K562 (cell line): ENCODE measurements at regions not wholly inside any gene's neighbourhood (a gene's known extent, or its start where the extent isn't known, plus 50 kb on each side); places are given as distances from the start of the nearest gene placed in this dataset.

Experiments
- ATAC-seq: fragments of 200-7000 bp; cut with Tn5 transposase; 3 replicates; pipeline ENCODE4 v1.9.1; 2020; ENCODE audit warnings: moderate library complexity
- BruUV-seq: library from RNA; stranded (reverse); fragments of 400-500 nt; replicated peaks from 2 replicates; lab custom pipeline; 2021; lab: Mats Ljungman, UMichigan
- CTCF ChIA-PET: fragments of 300-600 bp; formaldehyde crosslinking; extraction: SDS; loops from one replicate; lab custom pipeline; 2021; ENCODE audit warnings: low intra/inter-chr PET ratio; lab: Yijun Ruan, JAX
- POLR2A ChIA-PET: fragments of 300-600, 350-650 bp; sonication (Branson Sonifier 250); formaldehyde crosslinking; extraction: SDS; loops from one replicate; lab custom pipeline; 2021; ENCODE audit warnings: antibody characterized with exemption, inconsistent platforms; lab: Yijun Ruan, JAX
- DNase-seq, 4 experiments: peaks; one replicate each; pipeline versions ENCODE4 v3.0.0 to v3.0.0-alpha.2; 2011 to 2018; ENCODE audit warnings: low spot score in 3 of 4, mixed read lengths in 3 of 4; ENCODE audit errors: extremely low read depth in 1 of 4
- FAIRE-seq: peaks from 2 replicates; lab custom pipeline; 2011; peaks lifted over from hg19 to GRCh38; lab: Jason Lieb, UNC
- H2AFZ ChIP-seq: 2 replicates; pipeline ENCODE4 v1.6.0; 2011; ENCODE audit warnings: low read depth, low read length, control low read depth, inconsistent platforms
- H3K27ac ChIP-seq: fragments of 200-600 bp; 3 replicates; pipeline ENCODE4 v1.8.0; 2011; ENCODE audit warnings: low read depth, mild to moderate bottlenecking, control low read depth, inconsistent platforms, low read length, moderate library complexity, mixed read lengths; ENCODE audit errors: extremely low read depth
- H3K27me3 ChIP-seq, 2 experiments: fragments of 300-600 bp in 1 of 2; 2 replicates in 1 of 2; 3 replicates in 1 of 2; pipeline versions ENCODE4 v1.6.0 to v1.8.0; 2011; ENCODE audit warnings: inconsistent platforms in 2 of 2, low read length in 2 of 2, mild to moderate bottlenecking in 1 of 2, mixed read lengths in 1 of 2, moderate library complexity in 1 of 2; ENCODE audit not compliant: control insufficient read depth in 2 of 2, insufficient read depth in 2 of 2
- H3K36me3 ChIP-seq: fragments of 300-600 bp; 3 replicates; pipeline ENCODE4 v1.8.0; 2011; ENCODE audit warnings: mild to moderate bottlenecking, low read length, inconsistent platforms; ENCODE audit not compliant: control insufficient read depth, insufficient read depth
- H3K4me1 ChIP-seq, 2 experiments: fragments of 200-600 bp in 1 of 2; replicated peaks in 1 of 2; 2 replicates in 1 of 2; 3 replicates in 1 of 2; pipeline versions ENCODE4 v1.5.1 to v1.8.0; 2011; ENCODE audit warnings: inconsistent platforms in 2 of 2, low read length in 2 of 2, mild to moderate bottlenecking in 1 of 2, mixed read lengths in 1 of 2, moderate library complexity in 1 of 2; ENCODE audit not compliant: control insufficient read depth in 2 of 2, insufficient read depth in 2 of 2
- H3K4me2 ChIP-seq: 2 replicates; pipeline ENCODE4 v1.6.1; 2011; ENCODE audit warnings: low read length, control low read depth, inconsistent platforms, mixed read lengths; ENCODE audit not compliant: insufficient read depth
- H3K4me3 ChIP-seq: fragments of 200-600 bp; sonication (generic), shearing (Covaris generic); 2 replicates; pipeline ENCODE4 v1.5.1; 2016; ENCODE audit warnings: control low read depth, inconsistent platforms
- H3K79me2 ChIP-seq: fragments of 200-600 bp; 3 replicates; pipeline ENCODE4 v1.8.0; 2011; ENCODE audit warnings: low read length, inconsistent platforms; ENCODE audit not compliant: control insufficient read depth, insufficient read depth
- H3K9ac ChIP-seq, 2 experiments: 2 replicates each; pipeline versions ENCODE4 v1.6.0 to v1.6.1; 2011; ENCODE audit warnings: low read depth in 2 of 2, low read length in 2 of 2, control low read depth in 1 of 2, inconsistent platforms in 1 of 2, mild to moderate bottlenecking in 1 of 2, mixed read lengths in 1 of 2; ENCODE audit not compliant: insufficient read depth in 1 of 2
- H3K9me1 ChIP-seq: one replicate; pipeline ENCODE4 v1.6.0; 2011; ENCODE audit warnings: inconsistent platforms, mild to moderate bottlenecking, low read length, moderate library complexity; ENCODE audit not compliant: control insufficient read depth, insufficient read depth
- H3K9me3 ChIP-seq: replicated peaks from 2 replicates; pipeline ENCODE4 v1.5.1; 2011; ENCODE audit warnings: low read depth, low read length, inconsistent platforms; ENCODE audit not compliant: control insufficient read depth, insufficient read depth
- H4K20me1 ChIP-seq: replicated peaks from 2 replicates; pipeline ENCODE4 v1.6.1; 2011; ENCODE audit warnings: low read length, inconsistent platforms, mixed read lengths; ENCODE audit not compliant: control insufficient read depth, insufficient read depth
- BRF2 ChIP-seq: IDR thresholded peaks from 3 replicates; pipeline ENCODE4 v1.6.1; 2011; ENCODE audit warnings: borderline replicate concordance, mild to moderate bottlenecking; ENCODE audit not compliant: insufficient read length, insufficient read depth
- DIDO1 ChIP-seq: fragments of 450-650 bp; IDR thresholded peaks from 2 replicates; pipeline ENCODE4 v1.6.1; 2016; ENCODE audit warnings: low read depth, missing biosample characterization, missing genetic modification characterization
- IRF2 ChIP-seq: sonication (generic); formaldehyde crosslinking; IDR thresholded peaks from 2 replicates; pipeline ENCODE4 v1.8.1; 2022; ENCODE audit warnings: mild to moderate bottlenecking, missing genetic modification reagents
- MLX ChIP-seq, 2 experiments: fragments of 450-650 bp in 1 of 2; sonication (generic) in 1 of 2; formaldehyde crosslinking; conservative IDR thresholded peaks; 2 replicates each; pipeline versions ENCODE4 v1.4.0 to v1.8.1; 2020 to 2022; ENCODE audit warnings: mild to moderate bottlenecking in 1 of 2, missing genetic modification reagents in 1 of 2
- NCOA1 ChIP-seq: fragments of 450-650 bp; IDR thresholded peaks from 2 replicates; pipeline ENCODE4 v1.6.1; 2016; ENCODE audit warnings: low read depth
- NFE2L1 ChIP-seq: fragments of 450-650 bp; IDR thresholded peaks from 2 replicates; pipeline ENCODE4 v1.6.1; 2016; ENCODE audit warnings: missing genetic modification characterization, low read depth, mild to moderate bottlenecking, missing compliant biosample characterization, moderate library complexity, borderline replicate concordance
- PRPF4 ChIP-seq: fragments of 200-400 bp; formaldehyde crosslinking; IDR thresholded peaks from one replicate; pipeline ENCODE4 v1.6.1; 2017; ENCODE audit warnings: low read length, low read depth, mild to moderate bottlenecking; ENCODE audit not compliant: insufficient read depth, poor library complexity, severe bottlenecking
- SAP30 ChIP-seq: fragments of 200-600 bp; sonication (generic); IDR thresholded peaks from 2 replicates; pipeline ENCODE4 v1.6.1; 2012; ENCODE audit warnings: borderline replicate concordance, low read depth, mild to moderate bottlenecking, moderate library complexity, low read length, control low read depth, inconsistent platforms; ENCODE audit not compliant: insufficient read depth, poor library complexity, severe bottlenecking
- ZNF121 ChIP-seq: sonication (generic); formaldehyde crosslinking; conservative IDR thresholded peaks from 2 replicates; pipeline ENCODE4 v1.8.0; 2022; ENCODE audit warnings: missing genetic modification reagents
- ZNF232 ChIP-seq: sonication (generic); formaldehyde crosslinking; IDR thresholded peaks from 2 replicates; pipeline ENCODE4 v1.8.0; 2022; ENCODE audit warnings: mild to moderate bottlenecking, missing genetic modification reagents
- ZNF277 ChIP-seq: fragments of 250-450 bp; sonication (Bioruptor Pico); IDR thresholded peaks from 2 replicates; pipeline ENCODE4 v1.8.0; 2022; ENCODE audit warnings: inconsistent platforms, mild to moderate bottlenecking, moderate library complexity, borderline replicate concordance
- WGBS: fragments of 100-300 bp; shearing (Covaris generic); methylation state at CpG from one replicate; pipeline ENCODE4 v1.1.6; 2016; ENCODE audit warnings: low coverage, mixed read lengths; ENCODE audit not compliant: insufficient coverage; ENCODE audit errors: missing lambda C conversion rate; 5-methylcytosine and 5-hydroxymethylcytosine counted together
- in situ Hi-C: fragments of 300-500 bp; cut with MboI; formaldehyde crosslinking; loops from 4 replicates; pipeline ENCODE4 v1.15.0; 2018; ENCODE audit warnings: inconsistent platforms, mixed read lengths
- intact Hi-C: fragments of 100-400 bp; cut with micrococcal nuclease; formaldehyde crosslinking; loops from 2 replicates; pipeline ENCODE4 v1.14.2; 2022

- TF ChIP-seq DIDO1 (tag) (no peak), NCOA1 (no peak), IRF2 (CRISPR knock-in tag) (no peak), NFE2L1 (tag) (no peak)
Measured at GRCh38 chr2:226114436-226114835, 685.2 kb downstream of the IRS1 start (continued).

- BruUV-seq: no TSS peak
- Histone ChIP-seq H2AFZ (no peak overlapping the region), H3K27ac (no peak overlapping the region), H3K79me2 (no peaks in the 10 kb centered on the region), H3K36me3 (no peaks in the 10 kb centered on the region), H3K4me2 (no peak overlapping the region), H3K9me3 (no peaks in the 10 kb centered on the region), H3K9ac (no peak overlapping the region), H3K4me1 (no peaks in the 10 kb centered on the region), H3K4me3 (no peak overlapping the region), H4K20me1 (no peaks in the 10 kb centered on the region), H3K27me3 (no peaks in the 10 kb centered on the region), H3K9me1 (no peaks in the 10 kb centered on the region)
- intact Hi-C loops: no loop called here
- ATAC-seq: no peak
- no peak for FAIRE-seq
- ChIA-PET POLR2A (no interaction called here), CTCF (no interaction called here)
- DNase-seq: no peak
- in situ Hi-C loops: no loop called here
- TF ChIP-seq SAP30 (no peak), MLX (CRISPR knock-in tag; conservative IDR thresholded peaks at IDR 0.05) (no peak), PRPF4 (no peak), BRF2 (no peak), ZNF277 (CRISPR knock-in tag) (no peak), ZNF121 (CRISPR knock-in tag) (no peak), ZNF232 (no peak)
- WGBS: 0% methylated on average over 1 of the region's 1 CpG
Measured at GRCh38 chr2:226098861-226099745, 699.6 kb downstream of the NYAP2 start.
